HepG2 (cell line): ENCODE measurements at regions not wholly inside any gene's neighbourhood (a gene's known extent, or its start where the extent isn't known, plus 50 kb on each side); places are given as distances from the start of the nearest gene placed in this dataset.

Source experiments
- ADNP ChIP-seq: sonication (generic); formaldehyde crosslinking; IDR thresholded peaks from 2 replicates; pipeline ENCODE4 v1.4.0; 2020; ENCODE audit warnings: missing genetic modification reagents
- ARHGAP35 ChIP-seq: sonication (generic); formaldehyde crosslinking; IDR thresholded peaks from 2 replicates; pipeline ENCODE4 v1.9.0; 2022; ENCODE audit warnings: mild to moderate bottlenecking, inconsistent platforms, moderate library complexity, missing genetic modification reagents, borderline replicate concordance
- CSRNP2 ChIP-seq: sonication (generic); formaldehyde crosslinking; conservative IDR thresholded peaks from 2 replicates; pipeline ENCODE4 v1.8.0; 2022; ENCODE audit warnings: low read depth, missing genetic modification reagents
- HDAC1 ChIP-seq: sonication (generic); formaldehyde crosslinking; IDR thresholded peaks from 2 replicates; pipeline ENCODE4 v1.5.1; 2020; ENCODE audit warnings: mild to moderate bottlenecking, missing genetic modification reagents
- MAX ChIP-seq: IDR thresholded peaks from 2 replicates; pipeline ENCODE4 v1.6.1; 2012; ENCODE audit warnings: inconsistent platforms
- NBN ChIP-seq: fragments of 450-650 bp; conservative IDR thresholded peaks from 2 replicates; pipeline ENCODE4 v1.6.1; 2017
- PAF1 ChIP-seq: IDR thresholded peaks from 2 replicates; pipeline ENCODE4 v1.6.1; 2016; ENCODE audit warnings: missing genetic modification reagents, missing compliant biosample characterization
- ZNF235 ChIP-seq: sonication (generic); formaldehyde crosslinking; IDR thresholded peaks from 2 replicates; pipeline ENCODE4 v1.8.1; 2023; ENCODE audit warnings: mild to moderate bottlenecking, missing genetic modification reagents, borderline replicate concordance
- ZNF33A ChIP-seq: sonication (generic); formaldehyde crosslinking; IDR thresholded peaks from 2 replicates; pipeline ENCODE4 v1.5.1; 2020; ENCODE audit warnings: missing genetic modification reagents, mild to moderate bottlenecking, moderate library complexity, borderline replicate concordance
- ZNF414 ChIP-seq: sonication (generic); formaldehyde crosslinking; IDR thresholded peaks from 2 replicates; pipeline ENCODE4 v1.5.0; 2020; ENCODE audit warnings: missing genetic modification reagents
- ZNF558 ChIP-seq: sonication (generic); formaldehyde crosslinking; IDR thresholded peaks from 2 replicates; pipeline ENCODE4 v1.9.0; 2022; ENCODE audit warnings: mild to moderate bottlenecking, missing genetic modification reagents, borderline replicate concordance
- ZXDC ChIP-seq: sonication (generic); formaldehyde crosslinking; IDR thresholded peaks from 2 replicates; pipeline ENCODE4 v1.5.0; 2020; ENCODE audit warnings: mild to moderate bottlenecking, missing genetic modification reagents
- TF ChIP-seq, protein P1 (sequence below): sonication (generic); formaldehyde crosslinking; IDR thresholded peaks from 2 replicates; pipeline ENCODE4 v1.8.1; 2023; ENCODE audit warnings: missing genetic modification reagents, inconsistent platforms, borderline replicate concordance
- TF ChIP-seq, protein P2 (sequence below): sonication (generic); formaldehyde crosslinking; conservative IDR thresholded peaks from 2 replicates; pipeline ENCODE4 v1.8.0; 2022; ENCODE audit warnings: missing genetic modification reagents

DNA sequence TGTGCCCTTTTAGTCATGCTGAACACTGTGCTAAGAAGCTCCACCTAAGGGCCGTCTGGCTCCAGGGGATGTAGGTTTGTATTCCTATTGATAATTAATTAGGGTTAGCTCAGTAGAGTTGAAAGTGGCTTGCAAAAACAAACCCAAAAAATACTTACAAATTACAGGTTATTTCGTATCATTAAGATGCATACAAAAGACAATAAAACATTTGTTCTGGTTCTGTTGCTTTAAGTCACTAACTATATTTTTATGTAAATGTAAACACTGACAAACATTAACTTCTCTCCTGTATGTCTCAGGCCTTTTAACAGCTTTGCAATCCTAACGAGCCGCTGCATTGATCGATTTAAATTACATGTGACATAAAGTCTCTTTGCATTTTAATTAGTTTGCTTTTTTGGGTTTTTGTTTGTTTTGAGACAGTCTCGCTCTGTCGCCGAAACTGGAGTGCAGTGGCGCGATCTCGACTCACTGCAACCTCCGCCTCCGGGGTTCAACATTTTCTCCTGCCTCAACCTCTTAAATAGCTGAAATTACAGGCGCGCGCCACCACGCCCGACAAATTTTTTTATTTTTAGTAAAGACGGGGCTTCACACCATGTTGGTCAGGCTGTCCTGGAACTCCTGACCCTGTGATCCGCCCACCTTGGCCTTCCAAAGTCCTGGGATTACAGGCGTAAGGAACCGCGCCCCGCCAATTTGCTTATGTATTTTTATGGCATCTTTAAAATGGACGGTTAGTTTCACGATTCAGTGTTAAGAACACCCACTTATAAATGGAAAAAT, 110.9 kb downstream of the HFE start (continued):
- TF ChIP-seq ZNF33A (CRISPR knock-in tag) (no peak), ARHGAP35 (CRISPR knock-in tag) (no peak), MAX (no peak), ZXDC (CRISPR knock-in tag) (no peak), PAF1 (CRISPR knock-in tag) (no peak), ZNF558 (CRISPR knock-in tag) (0 out of 2 replicates have a peak, but pooled peaks have one; percentile 35), NBN (no peak), HDAC1 (CRISPR knock-in tag) (no peak), CSRNP2 (CRISPR knock-in tag) (no peak), ADNP (CRISPR knock-in tag) (no peak), ZNF235 (no peak), ZNF414 (CRISPR knock-in tag) (no peak)
- TF ChIP-seq, protein P1, sequence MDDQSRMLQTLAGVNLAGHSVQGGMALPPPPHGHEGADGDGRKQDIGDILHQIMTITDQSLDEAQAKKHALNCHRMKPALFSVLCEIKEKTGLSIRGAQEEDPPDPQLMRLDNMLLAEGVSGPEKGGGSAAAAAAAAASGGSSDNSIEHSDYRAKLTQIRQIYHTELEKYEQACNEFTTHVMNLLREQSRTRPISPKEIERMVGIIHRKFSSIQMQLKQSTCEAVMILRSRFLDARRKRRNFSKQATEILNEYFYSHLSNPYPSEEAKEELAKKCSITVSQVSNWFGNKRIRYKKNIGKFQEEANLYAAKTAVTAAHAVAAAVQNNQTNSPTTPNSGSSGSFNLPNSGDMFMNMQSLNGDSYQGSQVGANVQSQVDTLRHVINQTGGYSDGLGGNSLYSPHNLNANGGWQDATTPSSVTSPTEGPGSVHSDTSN, result no peak
- TF ChIP-seq, protein P2, sequence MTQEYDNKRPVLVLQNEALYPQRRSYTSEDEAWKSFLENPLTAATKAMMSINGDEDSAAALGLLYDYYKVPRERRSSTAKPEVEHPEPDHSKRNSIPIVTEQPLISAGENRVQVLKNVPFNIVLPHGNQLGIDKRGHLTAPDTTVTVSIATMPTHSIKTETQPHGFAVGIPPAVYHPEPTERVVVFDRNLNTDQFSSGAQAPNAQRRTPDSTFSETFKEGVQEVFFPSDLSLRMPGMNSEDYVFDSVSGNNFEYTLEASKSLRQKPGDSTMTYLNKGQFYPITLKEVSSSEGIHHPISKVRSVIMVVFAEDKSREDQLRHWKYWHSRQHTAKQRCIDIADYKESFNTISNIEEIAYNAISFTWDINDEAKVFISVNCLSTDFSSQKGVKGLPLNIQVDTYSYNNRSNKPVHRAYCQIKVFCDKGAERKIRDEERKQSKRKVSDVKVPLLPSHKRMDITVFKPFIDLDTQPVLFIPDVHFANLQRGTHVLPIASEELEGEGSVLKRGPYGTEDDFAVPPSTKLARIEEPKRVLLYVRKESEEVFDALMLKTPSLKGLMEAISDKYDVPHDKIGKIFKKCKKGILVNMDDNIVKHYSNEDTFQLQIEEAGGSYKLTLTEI (CRISPR knock-in tag), result no peak
- TF ChIP-seq, all 625 proteins: peak for 34
